PC-3 (cell line): ENCODE measurements at regions not wholly inside any gene's neighbourhood (a gene's known extent, or its start where the extent isn't known, plus 50 kb on each side); places are given as distances from the start of the nearest gene placed in this dataset.
A peak's percentile ranks its signal among the peaks of the same experiment; 100 is the strongest.

Experiments used
- ATAC-seq: fragments of 200-7000 bp; cut with Tn5 transposase; 2 replicates; pipeline ENCODE4 v1.9.1; 2020; ENCODE audit warnings: mild to moderate bottlenecking, moderate library complexity
- BruUV-seq: library from RNA; stranded (reverse); fragments of 400-500 nt; replicated peaks from 2 replicates; lab custom pipeline; 2021; lab: Mats Ljungman, UMichigan
- CTCF ChIA-PET: fragments of 300-600 bp; sonication (Branson Sonifier 250); formaldehyde crosslinking; loops from one replicate; lab custom pipeline; 2022; ENCODE audit warnings: antibody characterized with exemption; lab: Charles Lee
- POLR2A ChIA-PET: fragments of 300-600 bp; sonication (Branson Sonifier 250); formaldehyde crosslinking; loops from one replicate; lab custom pipeline; 2022; ENCODE audit warnings: antibody characterized with exemption; ENCODE audit not compliant: unreplicated experiment; lab: Charles Lee
- DNase-seq: peaks from one replicate; pipeline ENCODE4 v3.0.0-alpha.2; 2015
- H2AFZ ChIP-seq: fragments of 300-600 bp; sonication (generic); 2 replicates; pipeline ENCODE4 v1.6.0; 2016; ENCODE audit warnings: antibody characterized with exemption, low read length
- H3F3A ChIP-seq: fragments of 300-600 bp; sonication (generic); one replicate; pipeline ENCODE4 v1.6.0; 2017; ENCODE audit warnings: antibody characterized with exemption, low read length, control low read depth, mild to moderate bottlenecking; ENCODE audit not compliant: unreplicated experiment
- H3K27ac ChIP-seq: fragments of 300-600 bp; sonication (generic); 2 replicates; pipeline ENCODE4 v1.5.1; 2016; ENCODE audit warnings: mild to moderate bottlenecking, low read length
- H3K27me3 ChIP-seq: fragments of 300-600 bp; sonication (generic); 2 replicates; pipeline ENCODE4 v1.6.1; 2016; ENCODE audit warnings: low read length, mixed read lengths
- H3K36me3 ChIP-seq: fragments of 300-600 bp; sonication (generic); 2 replicates; pipeline ENCODE4 v1.6.1; 2016; ENCODE audit warnings: low read depth, mixed run types, low read length, mixed read lengths
- H3K4me1 ChIP-seq: fragments of 300-600 bp; sonication (generic); 2 replicates; pipeline ENCODE4 v1.5.1; 2016; ENCODE audit warnings: low read length; ENCODE audit not compliant: insufficient read depth
- H3K4me2 ChIP-seq: fragments of 300-600 bp; sonication (generic); 2 replicates; pipeline ENCODE4 v1.6.0; 2016; ENCODE audit warnings: low read length
- H3K4me3 ChIP-seq: fragments of 300-600 bp; sonication (generic); 2 replicates; pipeline ENCODE4 v1.5.1; 2016; ENCODE audit warnings: mild to moderate bottlenecking, low read length, mixed read lengths
- H3K79me2 ChIP-seq: fragments of 300-600 bp; sonication (generic); 2 replicates; pipeline ENCODE4 v1.6.1; 2017; ENCODE audit warnings: low read length, mixed read lengths
- H3K9ac ChIP-seq: fragments of 300-600 bp; sonication (generic); 2 replicates; pipeline ENCODE4 v1.6.0; 2016; ENCODE audit warnings: mild to moderate bottlenecking, low read length
- H3K9me2 ChIP-seq: fragments of 300-600 bp; sonication (generic); replicated peaks from 2 replicates; pipeline ENCODE4 v1.6.1; 2016; ENCODE audit warnings: mixed run types, low read length, mixed read lengths
- H3K9me3 ChIP-seq: fragments of 300-600 bp; sonication (generic); 2 replicates; pipeline ENCODE4 v1.6.1; 2016; ENCODE audit warnings: low read length, mixed read lengths
- H4K20me1 ChIP-seq: fragments of 300-600 bp; sonication (generic); 2 replicates; pipeline ENCODE4 v1.6.1; 2016; ENCODE audit warnings: low read length, mixed read lengths
- CTCF ChIP-seq: fragments of 300-600 bp; sonication (generic); conservative IDR thresholded peaks from 2 replicates; pipeline ENCODE4 v1.5.1; 2017; ENCODE audit warnings: antibody characterized with exemption, low read depth, mild to moderate bottlenecking, low read length
- EZH2 ChIP-seq: fragments of 300-600 bp; sonication (generic); IDR thresholded peaks from one replicate; pipeline ENCODE4 v1.6.1; 2017; ENCODE audit warnings: antibody characterized with exemption, mild to moderate bottlenecking, low read length; ENCODE audit not compliant: unreplicated experiment
- EZH2phosphoT487 ChIP-seq: fragments of 300-600 bp; sonication (generic); IDR thresholded peaks from 2 replicates; pipeline ENCODE4 v1.6.1; 2018; ENCODE audit warnings: mild to moderate bottlenecking, antibody characterized with exemption, low read length, borderline replicate concordance
- intact Hi-C: fragments of 100-400 bp; cut with micrococcal nuclease; formaldehyde crosslinking; loops from 2 replicates; pipeline ENCODE4 v1.9.0; 2023

GRCh38 chr6:77131426-77131825 is 331.9 kb downstream of the HTR1B start:
- BruUV-seq: no TSS peak
- H3K9ac ChIP-seq: no peak overlapping the region
- H3K9me2 ChIP-seq: no peaks in the 10 kb centered on the region
- DNase-seq (no peak), ATAC-seq (no peak)
- H3K9me3 ChIP-seq: no peaks in the 10 kb centered on the region
- no peaks in the 10 kb centered on the region for H3K36me3 ChIP-seq
- TF ChIP-seq EZH2phosphoT487 (no peak), CTCF (no peak), EZH2 (no peak)
- no peak overlapping the region for H3K27ac ChIP-seq
- no peaks in the 10 kb centered on the region for H4K20me1 ChIP-seq
- no peaks in the 10 kb centered on the region for H3K79me2 ChIP-seq
- H2AFZ ChIP-seq: no peak overlapping the region
- peaks cover 2% of the 10 kb centered on the region; the same call in 1 of the 2 replicates for H3K4me1 ChIP-seq
- no peaks in the 10 kb centered on the region for H3F3A ChIP-seq
- no peak overlapping the region for H3K4me2 ChIP-seq
- H3K4me3 ChIP-seq: no peak overlapping the region
- intact Hi-C loops: no loop called here
- ChIA-PET POLR2A (no interaction called here), CTCF (no interaction called here)
- no peaks in the 10 kb centered on the region for H3K27me3 ChIP-seq

- H3K4me2 ChIP-seq: no peak overlapping the region
- no peaks in the 10 kb centered on the region for H3K9me3 ChIP-seq
- POLR2A ChIA-PET: no interaction called here
- H3K9ac ChIP-seq: no peak overlapping the region
- no peak; the same call in 1 of the 2 replicates for ATAC-seq
- no peaks in the 10 kb centered on the region for H3K4me1 ChIP-seq
- no peaks in the 10 kb centered on the region for H3K27me3 ChIP-seq
- H3K4me3 ChIP-seq: no peak overlapping the region
- no peak overlapping the region for H2AFZ ChIP-seq
- no peaks in the 10 kb centered on the region for H4K20me1 ChIP-seq
- no peaks in the 10 kb centered on the region for H3K36me3 ChIP-seq
- CTCF ChIA-PET: no interaction called here
- no TSS peak for BruUV-seq
- no peaks in the 10 kb centered on the region for H3F3A ChIP-seq
- H3K9me2 ChIP-seq: no peaks in the 10 kb centered on the region
- no peak; the same call in 1 of the 2 replicates for TF ChIP-seq CTCF
- no peak for TF ChIP-seq EZH2phosphoT487
- TF ChIP-seq EZH2: no peak
- peak; percentile 9 for DNase-seq
- H3K27ac ChIP-seq: no peak overlapping the region
- intact Hi-C loops: no loop called here
- H3K79me2 ChIP-seq: no peaks in the 10 kb centered on the region
Observed at GRCh38 chr6:77124604-77125003, 338.7 kb downstream of the HTR1B start.

GRCh38 chr6:77123527-77123926 is 339.8 kb downstream of the HTR1B start:
- ChIA-PET CTCF (no interaction called here), POLR2A (no interaction called here)
- Histone ChIP-seq H3K9me3 (no peaks in the 10 kb centered on the region), H2AFZ (no peak overlapping the region), H3K9ac (no peak overlapping the region), H3K4me2 (no peak overlapping the region), H3K27ac (no peak overlapping the region), H3K9me2 (no peaks in the 10 kb centered on the region), H3K36me3 (no peaks in the 10 kb centered on the region), H3F3A (no peaks in the 10 kb centered on the region), H3K4me3 (no peak overlapping the region), H3K4me1 (no peaks in the 10 kb centered on the region), H3K27me3 (no peaks in the 10 kb centered on the region), H3K79me2 (no peaks in the 10 kb centered on the region), H4K20me1 (no peaks in the 10 kb centered on the region)
- ATAC-seq (no peak), DNase-seq (no peak)
- BruUV-seq: no TSS peak
- TF ChIP-seq EZH2phosphoT487: no peak
- no peak for TF ChIP-seq EZH2
- no peak for TF ChIP-seq CTCF
- intact Hi-C loops: no loop called here
